ENCODE measurements at regions not wholly inside any gene's neighbourhood (a gene's known extent, or its start where the extent isn't known, plus 50 kb on each side); places are given as distances from the start of the nearest gene placed in this dataset.

DNA sequence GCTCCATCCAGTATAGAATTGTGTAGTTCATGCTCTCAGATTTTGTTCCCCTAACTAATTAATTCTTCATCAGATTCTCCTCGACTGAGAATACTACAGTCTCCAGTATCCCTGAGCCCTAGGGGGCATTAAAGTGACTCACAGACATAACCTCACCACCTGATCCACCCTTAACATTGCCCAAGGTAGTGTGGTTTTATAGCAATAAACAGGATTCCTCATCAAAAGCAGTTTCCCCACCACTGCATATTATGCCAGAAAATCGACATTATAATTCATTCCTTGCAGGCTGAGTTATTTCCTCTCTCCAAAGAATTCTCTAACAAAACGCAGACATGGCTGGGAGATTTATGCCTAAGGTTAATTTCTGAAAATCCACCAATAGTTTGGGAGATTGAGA, 1402.5 kb upstream of the CELF2 start:
- H2AFZ ChIP-seq (ENCODE audit: low read depth, low read length, severe bottlenecking), result no peak overlapping the region
- H3K9me3 ChIP-seq (ENCODE audit: insufficient read depth, low read length), result no peaks in the 10 kb centered on the region
- H4K20me1 ChIP-seq (ENCODE audit: low read depth, low read length), result no peaks in the 10 kb centered on the region
- H3F3A ChIP-seq (ENCODE audit: insufficient read depth), result no peaks in the 10 kb centered on the region
- H3K27ac ChIP-seq (ENCODE audit: low read depth, low read length), result no peak overlapping the region
- TF ChIP-seq EZH2phosphoT487 (conservative IDR thresholded peaks at IDR 0.05; ENCODE audit: low read length), result no peak
- TF ChIP-seq, protein P1, sequence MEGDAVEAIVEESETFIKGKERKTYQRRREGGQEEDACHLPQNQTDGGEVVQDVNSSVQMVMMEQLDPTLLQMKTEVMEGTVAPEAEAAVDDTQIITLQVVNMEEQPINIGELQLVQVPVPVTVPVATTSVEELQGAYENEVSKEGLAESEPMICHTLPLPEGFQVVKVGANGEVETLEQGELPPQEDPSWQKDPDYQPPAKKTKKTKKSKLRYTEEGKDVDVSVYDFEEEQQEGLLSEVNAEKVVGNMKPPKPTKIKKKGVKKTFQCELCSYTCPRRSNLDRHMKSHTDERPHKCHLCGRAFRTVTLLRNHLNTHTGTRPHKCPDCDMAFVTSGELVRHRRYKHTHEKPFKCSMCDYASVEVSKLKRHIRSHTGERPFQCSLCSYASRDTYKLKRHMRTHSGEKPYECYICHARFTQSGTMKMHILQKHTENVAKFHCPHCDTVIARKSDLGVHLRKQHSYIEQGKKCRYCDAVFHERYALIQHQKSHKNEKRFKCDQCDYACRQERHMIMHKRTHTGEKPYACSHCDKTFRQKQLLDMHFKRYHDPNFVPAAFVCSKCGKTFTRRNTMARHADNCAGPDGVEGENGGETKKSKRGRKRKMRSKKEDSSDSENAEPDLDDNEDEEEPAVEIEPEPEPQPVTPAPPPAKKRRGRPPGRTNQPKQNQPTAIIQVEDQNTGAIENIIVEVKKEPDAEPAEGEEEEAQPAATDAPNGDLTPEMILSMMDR (IDR thresholded peaks at IDR 0.05; ENCODE audit: insufficient read depth, low read length, poor library complexity, severe bottlenecking), result no peak
- H3K9me2 ChIP-seq (replicated peaks; ENCODE audit: insufficient read depth, low read length), result no peaks in the 10 kb centered on the region
- no peaks in the 10 kb centered on the region for H3K36me3 ChIP-seq (ENCODE audit: low read length)
- no peaks in the 10 kb centered on the region for H3K27me3 ChIP-seq (ENCODE audit: low read length)
- no peaks in the 10 kb centered on the region for H3K79me2 ChIP-seq (ENCODE audit: insufficient read depth, low read length)
- H3K4me2 ChIP-seq (ENCODE audit: low read depth, low read length, poor library complexity, severe bottlenecking), result no peak overlapping the region
- H3K9ac ChIP-seq (ENCODE audit: low read length), result no peak overlapping the region
- H3K4me3 ChIP-seq (ENCODE audit: insufficient read depth, low read length, poor library complexity, severe bottlenecking), result no peak overlapping the region

GRCh38 chr10:9621216-9621615, 1396.5 kb upstream of the CELF2 start:
- no peaks in the 10 kb centered on the region for H3K36me3 ChIP-seq (ENCODE audit: low read length)
- TF ChIP-seq EZH2phosphoT487 (conservative IDR thresholded peaks at IDR 0.05; ENCODE audit: low read length), result no peak

DNA sequence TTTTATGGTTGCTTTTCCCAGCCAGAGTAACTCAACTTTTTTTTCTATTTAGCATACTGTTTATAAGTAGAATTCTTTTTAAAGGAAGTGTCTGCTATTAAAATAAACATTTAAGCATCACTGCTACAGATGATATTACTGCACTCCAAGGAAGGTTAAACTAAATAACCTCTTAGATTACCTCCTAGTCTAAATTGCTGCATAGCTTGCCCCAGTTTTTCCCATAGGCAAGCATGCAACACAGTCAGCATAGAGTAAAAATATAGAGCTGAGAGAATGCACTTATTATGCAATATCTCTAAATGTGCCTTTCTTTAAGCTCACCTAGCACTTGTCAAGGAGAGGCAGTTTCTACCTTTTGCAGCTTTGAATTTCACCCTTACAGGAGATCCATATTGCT, 1392.4 kb upstream of the CELF2 start:
- H4K20me1 ChIP-seq (ENCODE audit: low read depth, low read length), result no peaks in the 10 kb centered on the region
- no peaks in the 10 kb centered on the region for H3K9me3 ChIP-seq (ENCODE audit: insufficient read depth, low read length)
- no peak for TF ChIP-seq EZH2phosphoT487 (conservative IDR thresholded peaks at IDR 0.05; ENCODE audit: low read length)
- TF ChIP-seq, protein P1 (IDR thresholded peaks at IDR 0.05; ENCODE audit: insufficient read depth, low read length, poor library complexity, severe bottlenecking), result no peak
- H3K4me3 ChIP-seq (ENCODE audit: insufficient read depth, low read length, poor library complexity, severe bottlenecking), result no peak overlapping the region
- no peaks in the 10 kb centered on the region for H3K27me3 ChIP-seq (ENCODE audit: low read length)
- H3K9ac ChIP-seq (ENCODE audit: low read length), result no peak overlapping the region
- H3F3A ChIP-seq (ENCODE audit: insufficient read depth), result no peaks in the 10 kb centered on the region
- H3K36me3 ChIP-seq (ENCODE audit: low read length), result no peaks in the 10 kb centered on the region
- no peak overlapping the region for H3K4me2 ChIP-seq (ENCODE audit: low read depth, low read length, poor library complexity, severe bottlenecking)
- H3K27ac ChIP-seq (ENCODE audit: low read depth, low read length), result no peak overlapping the region
- no peaks in the 10 kb centered on the region for H3K79me2 ChIP-seq (ENCODE audit: insufficient read depth, low read length)
- no peak overlapping the region for H2AFZ ChIP-seq (ENCODE audit: low read depth, low read length, severe bottlenecking)
- 0 out of 2 replicates have a peak, but pooled peaks cover 3% of the 10 kb centered on the region for H3K9me2 ChIP-seq (replicated peaks; ENCODE audit: insufficient read depth, low read length)

More at GRCh38 chr10:9621216-9621615, 1396.5 kb upstream of the CELF2 start:
- no peaks in the 10 kb centered on the region for H3K27me3 ChIP-seq (ENCODE audit: low read length)
- no peaks in the 10 kb centered on the region for H4K20me1 ChIP-seq (ENCODE audit: low read depth, low read length)
- H2AFZ ChIP-seq (ENCODE audit: low read depth, low read length, severe bottlenecking), result no peak overlapping the region
- H3K9ac ChIP-seq (ENCODE audit: low read length), result no peak overlapping the region
- no peaks in the 10 kb centered on the region for H3K9me2 ChIP-seq (replicated peaks; ENCODE audit: insufficient read depth, low read length)
- H3K27ac ChIP-seq (ENCODE audit: low read depth, low read length), result no peak overlapping the region
- no peaks in the 10 kb centered on the region for H3F3A ChIP-seq (ENCODE audit: insufficient read depth)
- no peak overlapping the region for H3K4me3 ChIP-seq (ENCODE audit: insufficient read depth, low read length, poor library complexity, severe bottlenecking)
- no peaks in the 10 kb centered on the region for H3K79me2 ChIP-seq (ENCODE audit: insufficient read depth, low read length)
- no peaks in the 10 kb centered on the region for H3K9me3 ChIP-seq (ENCODE audit: insufficient read depth, low read length)
- no peak overlapping the region for H3K4me2 ChIP-seq (ENCODE audit: low read depth, low read length, poor library complexity, severe bottlenecking)

- H3K27ac ChIP-seq (ENCODE audit: low read depth, low read length), result no peak overlapping the region
- no peak for TF ChIP-seq EZH2phosphoT487 (conservative IDR thresholded peaks at IDR 0.05; ENCODE audit: low read length)
- TF ChIP-seq, protein P1 (IDR thresholded peaks at IDR 0.05; ENCODE audit: insufficient read depth, low read length, poor library complexity, severe bottlenecking), result no peak
- H2AFZ ChIP-seq (ENCODE audit: low read depth, low read length, severe bottlenecking), result no peak overlapping the region
- H3K9ac ChIP-seq (ENCODE audit: low read length), result no peak overlapping the region
- no peaks in the 10 kb centered on the region for H3K27me3 ChIP-seq (ENCODE audit: low read length)
- H3K9me3 ChIP-seq (ENCODE audit: insufficient read depth, low read length), result no peaks in the 10 kb centered on the region
- H3K79me2 ChIP-seq (ENCODE audit: insufficient read depth, low read length), result no peaks in the 10 kb centered on the region
- H3K9me2 ChIP-seq (replicated peaks; ENCODE audit: insufficient read depth, low read length), result no peaks in the 10 kb centered on the region
- no peaks in the 10 kb centered on the region for H4K20me1 ChIP-seq (ENCODE audit: low read depth, low read length)
- no peaks in the 10 kb centered on the region for H3K36me3 ChIP-seq (ENCODE audit: low read length)
- no peaks in the 10 kb centered on the region for H3F3A ChIP-seq (ENCODE audit: insufficient read depth)
- no peak overlapping the region for H3K4me3 ChIP-seq (ENCODE audit: insufficient read depth, low read length, poor library complexity, severe bottlenecking)
- H3K4me2 ChIP-seq (ENCODE audit: low read depth, low read length, poor library complexity, severe bottlenecking), result no peak overlapping the region
Measured at GRCh38 chr10:9634466-9634865, 1383.2 kb upstream of the CELF2 start.
